HEK293 (cell line): ENCODE measurements at regions not wholly inside any gene's neighbourhood (a gene's known extent, or its start where the extent isn't known, plus 50 kb on each side); places are given as distances from the start of the nearest gene placed in this dataset.

Source experiments
- CTCF ChIA-PET: fragments of 350-600 bp; formaldehyde crosslinking; extraction: SDS; loops from one replicate; lab custom pipeline; 2021; ENCODE audit warnings: antibody characterized with exemption; lab: Yijun Ruan, JAX
- POLR2A ChIA-PET: fragments of 300-600 bp; formaldehyde crosslinking; extraction: SDS; loops from one replicate; lab custom pipeline; 2020; ENCODE audit warnings: antibody characterized with exemption, inconsistent platforms; lab: Yijun Ruan, JAX
- H3K27ac ChIP-seq: fragments of 200-500 bp; sonication (Bioruptor generic); 2 replicates; pipeline ENCODE4 v1.5.1; 2014; ENCODE audit warnings: low read depth, low read length, control low read depth, inconsistent platforms; ENCODE audit errors: extremely low read depth
- H3K36me3 ChIP-seq, 2 experiments: fragments of 200-500 bp in 1 of 2; sonication (Bioruptor generic) in 1 of 2; 1 replicate in 1 of 2; 2 replicates in 1 of 2; pipeline ENCODE4 v1.5.1; 2014 to 2017; ENCODE audit warnings: inconsistent platforms in 2 of 2, low read length in 2 of 2; ENCODE audit not compliant: control insufficient read depth in 2 of 2, insufficient read depth in 1 of 2
- H3K4me1 ChIP-seq: fragments of 200-500 bp; sonication (Bioruptor generic); 2 replicates; pipeline ENCODE4 v1.5.1; 2014; ENCODE audit warnings: mild to moderate bottlenecking, low read length, inconsistent platforms; ENCODE audit not compliant: control insufficient read depth, insufficient read depth
- H3K4me3 ChIP-seq: 2 replicates; pipeline ENCODE4 v1.5.1; 2011; ENCODE audit warnings: low read depth, mild to moderate bottlenecking, control low read depth, low read length, moderate library complexity
- H3K9me3 ChIP-seq: fragments of 200-500 bp; sonication (Bioruptor generic); 2 replicates; pipeline ENCODE4 v1.5.1; 2014; ENCODE audit warnings: low read depth, low read length, inconsistent platforms; ENCODE audit not compliant: control insufficient read depth, insufficient read depth
- GLIS2 ChIP-seq: fragments of 450-650 bp; formaldehyde crosslinking; IDR thresholded peaks from 2 replicates; pipeline ENCODE4 v1.5.1; 2016; ENCODE audit warnings: missing biosample characterization, missing genetic modification characterization
- INSM2 ChIP-seq: fragments of 450-650 bp; formaldehyde crosslinking; IDR thresholded peaks from 2 replicates; pipeline ENCODE4 v1.5.1; 2016; ENCODE audit warnings: missing biosample characterization, missing genetic modification characterization
- KLF8 ChIP-seq: fragments of 450-650 bp; formaldehyde crosslinking; IDR thresholded peaks from 2 replicates; pipeline ENCODE4 v1.5.1; 2016; ENCODE audit warnings: missing biosample characterization, missing genetic modification characterization
- PBX3 ChIP-seq: sonication (generic); formaldehyde crosslinking; IDR thresholded peaks from 2 replicates; pipeline ENCODE4 v1.8.1; 2022; ENCODE audit warnings: mild to moderate bottlenecking, moderate library complexity, missing genetic modification reagents
- PRDM10 ChIP-seq: fragments of 450-650 bp; formaldehyde crosslinking; IDR thresholded peaks from 2 replicates; pipeline ENCODE4 v1.5.1; 2016; ENCODE audit warnings: missing biosample characterization, missing genetic modification characterization
- SCRT1 ChIP-seq: fragments of 450-650 bp; formaldehyde crosslinking; IDR thresholded peaks from 2 replicates; pipeline ENCODE4 v1.5.1; 2016; ENCODE audit warnings: missing biosample characterization, missing genetic modification characterization, borderline replicate concordance
- SP3 ChIP-seq: fragments of 450-650 bp; formaldehyde crosslinking; IDR thresholded peaks from 2 replicates; pipeline ENCODE4 v1.5.1; 2016; ENCODE audit warnings: missing biosample characterization, missing genetic modification characterization
- ZBTB7A ChIP-seq: fragments of 450-650 bp; formaldehyde crosslinking; IDR thresholded peaks from 2 replicates; pipeline ENCODE4 v1.5.1; 2016; ENCODE audit warnings: low read depth, missing biosample characterization, missing genetic modification characterization
- ZEB2 ChIP-seq: fragments of 450-650 bp; formaldehyde crosslinking; IDR thresholded peaks from 2 replicates; pipeline ENCODE4 v1.5.1; 2016; ENCODE audit warnings: missing biosample characterization, missing genetic modification characterization
- ZNF10 ChIP-seq: fragments of 450-650 bp; formaldehyde crosslinking; IDR thresholded peaks from 2 replicates; pipeline ENCODE4 v1.5.1; 2017; ENCODE audit warnings: missing biosample characterization, missing genetic modification characterization
- ZNF114 ChIP-seq: fragments of 450-650 bp; formaldehyde crosslinking; IDR thresholded peaks from 2 replicates; pipeline ENCODE4 v1.5.0; 2017; ENCODE audit warnings: missing biosample characterization, missing genetic modification characterization
- ZNF146 ChIP-seq: fragments of 450-650 bp; formaldehyde crosslinking; IDR thresholded peaks from 2 replicates; pipeline ENCODE4 v1.5.1; 2016; ENCODE audit warnings: missing biosample characterization, missing genetic modification characterization
- ZNF174 ChIP-seq: fragments of 450-650 bp; formaldehyde crosslinking; IDR thresholded peaks from 2 replicates; pipeline ENCODE4 v1.5.0; 2017; ENCODE audit warnings: missing biosample characterization, mild to moderate bottlenecking, missing genetic modification characterization
- ZNF211 ChIP-seq: fragments of 450-650 bp; formaldehyde crosslinking; IDR thresholded peaks from 2 replicates; pipeline ENCODE4 v1.5.1; 2016; ENCODE audit warnings: low read depth, missing biosample characterization, missing genetic modification characterization
- ZNF23 ChIP-seq: fragments of 450-650 bp; formaldehyde crosslinking; IDR thresholded peaks from 2 replicates; pipeline ENCODE4 v1.5.1; 2016; ENCODE audit warnings: missing biosample characterization, missing genetic modification characterization, borderline replicate concordance
- ZNF274 ChIP-seq, 2 experiments: fragments of 200-500 bp in 1 of 2; fragments of 450-650 bp in 1 of 2; sonication (Bioruptor generic) in 1 of 2; formaldehyde crosslinking in 1 of 2; IDR thresholded peaks; 2 replicates each; pipeline versions ENCODE4 v1.5.1 to v1.6.1; 2014 to 2016; ENCODE audit warnings: borderline replicate concordance in 1 of 2, inconsistent platforms in 1 of 2, low read length in 1 of 2, missing biosample characterization in 1 of 2, missing genetic modification characterization in 1 of 2
- ZNF324 ChIP-seq: fragments of 450-650 bp; formaldehyde crosslinking; IDR thresholded peaks from 2 replicates; pipeline ENCODE4 v1.5.1; 2016; ENCODE audit warnings: missing biosample characterization, missing genetic modification characterization
- ZNF366 ChIP-seq: fragments of 450-650 bp; formaldehyde crosslinking; conservative IDR thresholded peaks from 2 replicates; pipeline ENCODE4 v1.5.1; 2016; ENCODE audit warnings: missing biosample characterization, missing genetic modification characterization
- ZNF433 ChIP-seq: fragments of 450-650 bp; formaldehyde crosslinking; IDR thresholded peaks from 2 replicates; pipeline ENCODE4 v1.5.1; 2016; ENCODE audit warnings: missing biosample characterization, missing genetic modification characterization, low read depth
- ZNF48 ChIP-seq: fragments of 450-650 bp; formaldehyde crosslinking; IDR thresholded peaks from 2 replicates; pipeline ENCODE4 v1.5.1; 2016; ENCODE audit warnings: missing biosample characterization, missing genetic modification characterization
- ZNF558 ChIP-seq: fragments of 450-650 bp; formaldehyde crosslinking; IDR thresholded peaks from 2 replicates; pipeline ENCODE4 v1.5.1; 2016; ENCODE audit warnings: missing biosample characterization, missing genetic modification characterization
- ZNF585B ChIP-seq: fragments of 450-650 bp; formaldehyde crosslinking; IDR thresholded peaks from 2 replicates; pipeline ENCODE4 v1.5.1; 2016; ENCODE audit warnings: missing biosample characterization, missing genetic modification characterization
- ZNF777 ChIP-seq: fragments of 450-650 bp; formaldehyde crosslinking; IDR thresholded peaks from 2 replicates; pipeline ENCODE4 v1.5.1; 2017; ENCODE audit warnings: missing biosample characterization, missing genetic modification characterization, borderline replicate concordance
- TF ChIP-seq, protein P1 (sequence below): fragments of 450-650 bp; formaldehyde crosslinking; conservative IDR thresholded peaks from 2 replicates; pipeline ENCODE4 v1.5.1; 2016; ENCODE audit warnings: low read depth, missing biosample characterization, missing genetic modification characterization

- ChIA-PET CTCF (interaction anchor here (1.0 kb wide), 1 partner anchor 287 kb away, joined by 4 read pairs; no protein-coding TSS in a partner anchor), POLR2A (no interaction called here)
- no peaks in the 10 kb centered on the region for H3K4me1 ChIP-seq
- TF ChIP-seq ZNF433 (tag by site-specific recombination), result no peak
- TF ChIP-seq ZNF324, result no peak
- no peak for TF ChIP-seq ZNF10 (tag by site-specific recombination)
- no peak for TF ChIP-seq ZNF146 (tag by site-specific recombination)
- TF ChIP-seq ZNF777, result no peak
- no peak for TF ChIP-seq KLF8 (tag by site-specific recombination)
- TF ChIP-seq PRDM10 (tag by site-specific recombination), result no peak
- TF ChIP-seq ZNF174, result no peak
- TF ChIP-seq INSM2, result no peak
- no peak for TF ChIP-seq SP3 (tag by site-specific recombination)
- H3K36me3 ChIP-seq, result no peaks in the 10 kb centered on the region
- H3K4me3 ChIP-seq, result no peak overlapping the region
- no peaks in the 10 kb centered on the region for H3K9me3 ChIP-seq
- no peak overlapping the region for H3K27ac ChIP-seq
Observed at GRCh38 chr5:24265306-24265705, 379.5 kb downstream of the CDH10 start.

DNA sequence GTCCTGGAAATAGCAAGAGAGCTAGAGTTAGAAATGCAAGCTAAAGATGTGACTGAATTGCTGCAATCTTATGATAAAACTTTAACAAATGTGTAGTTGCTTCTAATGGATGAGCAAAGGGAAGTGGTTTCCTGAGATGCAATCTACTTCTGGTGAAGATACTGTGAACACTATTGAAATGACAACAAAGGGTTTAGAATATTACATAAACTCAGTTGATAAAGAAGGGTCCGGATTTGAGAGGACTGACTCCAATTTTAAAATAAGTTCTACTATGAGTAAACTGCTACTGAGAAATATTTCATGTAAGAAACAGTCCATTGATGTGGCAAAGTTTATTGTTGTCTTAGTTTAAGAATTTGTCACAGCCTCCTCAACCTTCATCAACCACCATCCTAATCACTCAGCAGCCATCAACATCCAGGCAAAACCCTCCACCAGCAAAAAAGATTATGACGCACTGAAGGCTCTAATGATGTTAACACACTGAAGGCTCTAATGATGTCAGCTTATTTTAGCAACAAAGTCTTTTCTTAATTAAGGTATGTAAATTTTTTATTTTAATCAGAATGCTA, 376.2 kb downstream of the CDH10 start:
- no peak overlapping the region for H3K27ac ChIP-seq
- no peaks in the 10 kb centered on the region for H3K4me1 ChIP-seq
- ChIA-PET CTCF (no interaction called here), POLR2A (no interaction called here)
- no peak overlapping the region for H3K4me3 ChIP-seq
- no peaks in the 10 kb centered on the region for H3K9me3 ChIP-seq
- TF ChIP-seq ZBTB7A (tag by site-specific recombination), result no peak
- no peak for TF ChIP-seq PBX3 (CRISPR knock-in tag)
- no peak for TF ChIP-seq SCRT1 (tag by site-specific recombination)
- TF ChIP-seq ZNF48 (tag by site-specific recombination), result no peak
- no peak for TF ChIP-seq ZNF23 (tag by site-specific recombination)
- no peak for TF ChIP-seq ZNF585B
- TF ChIP-seq ZEB2, result no peak
- no peak for TF ChIP-seq ZNF558 (tag by site-specific recombination)
- no peak for TF ChIP-seq ZNF114 (tag by site-specific recombination)
- no peak for TF ChIP-seq ZNF211
- TF ChIP-seq, protein P1, sequence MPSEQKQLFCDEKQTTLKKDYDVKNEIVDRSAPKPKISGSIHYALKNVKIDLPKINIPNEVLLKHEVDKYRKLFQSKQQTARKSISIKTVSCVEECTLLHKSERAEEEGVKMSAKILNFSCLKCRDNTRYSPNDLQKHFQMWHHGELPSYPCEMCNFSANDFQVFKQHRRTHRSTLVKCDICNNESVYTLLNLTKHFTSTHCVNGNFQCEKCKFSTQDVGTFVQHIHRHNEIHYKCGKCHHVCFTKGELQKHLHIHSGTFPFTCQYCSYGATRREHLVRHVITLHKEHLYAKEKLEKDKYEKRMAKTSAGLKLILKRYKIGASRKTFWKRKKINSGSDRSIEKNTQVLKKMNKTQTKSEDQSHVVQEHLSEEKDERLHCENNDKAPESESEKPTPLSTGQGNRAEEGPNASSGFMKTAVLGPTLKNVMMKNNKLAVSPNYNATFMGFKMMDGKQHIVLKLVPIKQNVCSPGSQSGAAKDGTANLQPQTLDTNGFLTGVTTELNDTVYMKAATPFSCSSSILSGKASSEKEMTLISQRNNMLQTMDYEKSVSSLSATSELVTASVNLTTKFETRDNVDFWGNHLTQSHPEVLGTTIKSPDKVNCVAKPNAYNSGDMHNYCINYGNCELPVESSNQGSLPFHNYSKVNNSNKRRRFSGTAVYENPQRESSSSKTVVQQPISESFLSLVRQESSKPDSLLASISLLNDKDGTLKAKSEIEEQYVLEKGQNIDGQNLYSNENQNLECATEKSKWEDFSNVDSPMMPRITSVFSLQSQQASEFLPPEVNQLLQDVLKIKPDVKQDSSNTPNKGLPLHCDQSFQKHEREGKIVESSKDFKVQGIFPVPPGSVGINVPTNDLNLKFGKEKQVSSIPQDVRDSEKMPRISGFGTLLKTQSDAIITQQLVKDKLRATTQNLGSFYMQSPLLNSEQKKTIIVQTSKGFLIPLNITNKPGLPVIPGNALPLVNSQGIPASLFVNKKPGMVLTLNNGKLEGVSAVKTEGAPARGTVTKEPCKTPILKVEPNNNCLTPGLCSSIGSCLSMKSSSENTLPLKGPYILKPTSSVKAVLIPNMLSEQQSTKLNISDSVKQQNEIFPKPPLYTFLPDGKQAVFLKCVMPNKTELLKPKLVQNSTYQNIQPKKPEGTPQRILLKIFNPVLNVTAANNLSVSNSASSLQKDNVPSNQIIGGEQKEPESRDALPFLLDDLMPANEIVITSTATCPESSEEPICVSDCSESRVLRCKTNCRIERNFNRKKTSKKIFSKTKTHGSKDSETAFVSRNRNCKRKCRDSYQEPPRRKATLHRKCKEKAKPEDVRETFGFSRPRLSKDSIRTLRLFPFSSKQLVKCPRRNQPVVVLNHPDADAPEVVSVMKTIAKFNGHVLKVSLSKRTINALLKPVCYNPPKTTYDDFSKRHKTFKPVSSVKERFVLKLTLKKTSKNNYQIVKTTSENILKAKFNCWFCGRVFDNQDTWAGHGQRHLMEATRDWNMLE (tag by site-specific recombination), result no peak
- TF ChIP-seq ZNF274 (IDR thresholded peaks at IDR 0.05; ENCODE audit: low read length), result no peak
- TF ChIP-seq ZNF274 (tag by site-specific recombination; IDR thresholded peaks at IDR 0.05; ENCODE audit: borderline replicate concordance), result no peak
- TF ChIP-seq GLIS2, result no peak
- no peak for TF ChIP-seq ZNF366
- H3K36me3 ChIP-seq, result no peaks in the 10 kb centered on the region
